GM21786 (cell line): ENCODE measurements at regions not wholly inside any gene's neighbourhood (a gene's known extent, or its start where the extent isn't known, plus 50 kb on each side); places are given as distances from the start of the nearest gene placed in this dataset.

Experiments
- ATAC-seq: cut with Tn5 transposase; IDR thresholded peaks from one replicate; pipeline ENCODE4 v1.9.1; 2021; ENCODE audit not compliant: unreplicated experiment

DNA sequence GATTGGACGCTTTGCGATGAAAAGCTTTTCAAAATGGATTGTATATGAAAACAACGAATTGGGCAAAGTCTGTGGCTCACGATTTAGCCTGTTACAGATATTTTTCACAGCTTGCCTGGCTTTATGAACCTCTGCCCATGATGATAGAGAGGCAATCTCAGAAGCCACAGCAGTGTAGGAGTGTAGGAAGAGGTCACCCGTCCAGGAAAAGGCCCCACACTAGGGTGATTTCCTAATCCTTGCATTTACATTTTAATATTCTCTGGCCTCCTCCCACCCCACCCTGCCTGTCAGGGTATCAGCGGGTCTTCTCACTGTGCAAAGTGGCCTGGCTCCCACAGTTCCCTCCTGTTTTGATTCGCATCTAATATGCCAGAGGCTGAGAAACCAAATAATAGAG is 81.8 kb upstream of the FOXN3 start:
- ATAC-seq, result no peak

DNA sequence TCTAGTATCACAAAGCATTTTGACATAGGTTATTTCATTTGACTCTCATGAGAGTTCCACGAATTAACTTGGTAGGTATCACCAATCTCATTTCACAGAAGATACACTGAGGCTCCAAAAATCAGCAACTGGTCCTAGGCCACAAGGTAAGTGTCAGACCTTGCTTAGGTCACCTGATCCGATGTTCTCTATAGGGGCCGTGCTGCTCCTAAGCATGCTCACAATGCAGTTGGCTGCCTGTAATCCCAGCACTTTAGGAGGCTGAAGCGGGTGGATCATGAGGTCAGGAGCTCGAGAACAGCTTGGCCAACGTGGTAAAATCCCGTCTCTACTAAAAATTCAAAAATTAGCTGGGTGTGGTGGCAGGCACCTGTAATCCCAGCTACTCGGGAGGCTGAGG is 78.7 kb upstream of the FOXN3 start:
- no peak for ATAC-seq

DNA sequence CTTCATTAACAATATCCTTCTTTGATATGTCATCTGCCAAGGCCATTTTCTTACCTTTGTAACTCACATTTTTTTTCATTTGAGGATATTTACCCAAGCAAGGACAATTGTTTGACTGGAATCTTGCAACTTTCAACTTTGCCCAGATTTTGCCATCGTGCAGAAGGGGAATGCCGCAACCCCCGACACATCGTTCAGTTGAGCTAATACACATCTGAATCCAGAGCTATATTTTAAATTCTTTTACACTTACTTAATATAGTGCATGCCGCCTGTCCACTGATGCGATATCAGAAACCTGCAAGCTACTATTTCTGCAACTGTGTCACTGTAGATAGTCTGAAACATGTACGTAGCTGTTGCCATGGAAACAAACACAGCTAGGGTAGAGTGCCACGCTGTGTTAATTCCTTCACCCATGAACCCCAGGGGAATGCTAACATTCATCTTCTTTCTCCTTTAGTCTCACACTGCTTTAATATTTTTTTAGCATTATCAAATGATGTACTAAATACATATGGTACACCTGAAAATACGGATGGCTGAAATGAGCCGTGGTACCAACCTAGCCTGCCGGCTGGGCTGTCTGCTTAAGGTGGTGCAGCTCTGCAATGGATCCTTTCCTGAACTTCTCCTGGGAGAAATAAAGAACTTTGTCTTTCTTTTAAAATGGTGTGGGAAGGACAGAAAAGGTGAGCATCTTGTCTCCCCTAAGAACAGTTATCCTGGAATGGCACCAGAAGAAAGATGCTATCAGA is 77.0 kb upstream of the FOXN3 start:
- ATAC-seq, result peak; percentile 98

DNA sequence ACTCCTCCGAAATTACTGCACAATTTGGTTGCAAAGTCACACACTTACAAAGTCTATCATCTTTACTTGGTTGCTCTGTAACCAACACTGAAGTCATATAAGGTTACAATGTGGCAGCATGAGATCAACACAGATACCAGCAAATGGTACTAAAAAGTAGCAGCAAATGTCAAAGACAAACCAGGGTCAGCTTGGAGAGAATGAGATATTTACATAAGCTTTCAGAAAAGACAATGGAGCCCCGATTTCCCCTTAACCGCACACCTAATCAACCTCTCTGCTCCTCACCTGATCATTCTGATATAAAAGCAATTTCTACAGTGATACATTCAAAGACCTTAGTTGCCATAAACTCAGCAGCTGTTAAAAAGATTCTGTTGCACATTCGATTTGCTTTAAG is 76.4 kb upstream of the FOXN3 start:
- ATAC-seq, result no peak

DNA sequence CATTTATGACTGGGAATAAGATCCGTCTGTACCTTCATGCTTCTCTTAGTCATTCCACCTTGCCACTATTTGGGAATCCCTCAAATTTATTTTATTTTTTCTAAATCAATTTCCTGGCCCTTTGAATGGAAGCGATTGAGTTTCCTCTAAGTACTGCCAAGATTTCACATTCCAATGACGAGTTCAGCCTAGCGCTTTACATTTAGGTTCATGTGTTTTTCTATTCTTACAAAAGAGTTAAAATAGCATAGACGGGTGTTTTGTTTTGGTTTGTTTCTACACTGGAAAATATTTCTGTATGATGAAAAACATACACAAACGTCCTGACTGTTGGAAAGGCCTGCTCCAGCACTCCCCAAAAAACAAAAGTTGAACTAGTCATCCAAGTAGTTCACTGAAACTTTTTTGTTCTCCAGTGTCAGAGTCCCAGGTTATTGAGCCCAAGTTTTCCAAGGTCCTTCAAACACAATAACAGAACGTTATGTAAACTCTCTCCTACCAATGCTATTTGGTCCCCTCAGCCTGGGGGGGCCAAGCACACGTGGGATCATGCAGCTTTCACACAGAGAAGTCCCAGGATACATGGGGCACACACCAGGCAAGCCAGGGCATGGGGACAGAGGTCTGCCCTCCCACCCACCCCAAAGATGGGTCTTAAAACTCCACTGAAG is 74.8 kb upstream of the FOXN3 start:
- no peak for ATAC-seq

DNA sequence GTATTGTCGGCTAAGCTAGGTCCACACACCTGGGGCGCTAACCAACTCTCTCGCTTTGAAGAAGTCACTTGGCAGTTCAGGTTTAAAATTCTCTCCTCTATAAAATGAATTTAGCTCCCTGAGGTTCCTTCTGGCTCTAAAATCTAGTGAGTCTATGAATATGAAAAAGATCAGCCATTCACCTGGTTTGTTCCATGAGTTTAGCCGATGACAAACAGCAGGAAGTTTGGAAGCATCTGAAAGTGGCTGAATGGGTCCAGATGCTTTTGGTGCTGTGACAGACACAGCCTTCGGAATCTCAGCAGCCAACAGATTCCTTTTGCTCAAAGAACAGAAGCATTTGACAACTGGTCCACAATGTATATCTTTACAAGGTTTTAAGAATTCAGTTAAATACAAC is 73.4 kb upstream of the FOXN3 start:
- ATAC-seq, result no peak

DNA sequence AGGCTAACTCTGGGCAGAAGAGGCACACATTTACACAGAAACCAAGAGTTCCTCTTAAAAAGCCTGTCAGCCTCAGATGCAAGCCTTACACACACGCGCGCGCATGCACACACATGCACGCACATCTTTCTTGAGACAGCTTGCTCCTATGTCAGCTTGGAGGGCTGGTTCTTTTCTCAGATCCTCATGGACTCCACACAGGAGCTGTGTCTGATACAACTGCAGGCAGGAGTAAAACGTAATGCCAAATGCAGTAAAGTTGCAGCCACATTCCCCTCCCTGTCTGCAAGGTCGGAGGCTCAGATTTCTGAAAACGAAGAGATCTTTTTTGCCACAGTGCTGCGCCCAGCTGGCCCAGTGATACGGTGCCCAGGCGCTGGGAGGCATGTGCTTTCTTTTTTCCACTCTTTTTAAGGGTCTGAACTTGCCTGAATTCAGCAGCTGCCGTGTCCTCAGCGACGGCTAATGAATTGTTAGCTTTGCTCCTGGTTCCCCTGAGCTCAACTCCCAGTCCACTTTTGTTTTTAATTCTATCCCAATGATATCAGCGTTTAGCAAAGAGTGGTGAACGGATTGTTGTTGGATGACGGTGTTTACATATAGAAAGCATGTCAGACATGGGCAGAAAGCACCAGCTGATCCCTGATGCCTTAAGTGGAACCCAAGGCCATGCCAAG is 72.9 kb upstream of the FOXN3 start:
- ATAC-seq, result no peak

DNA sequence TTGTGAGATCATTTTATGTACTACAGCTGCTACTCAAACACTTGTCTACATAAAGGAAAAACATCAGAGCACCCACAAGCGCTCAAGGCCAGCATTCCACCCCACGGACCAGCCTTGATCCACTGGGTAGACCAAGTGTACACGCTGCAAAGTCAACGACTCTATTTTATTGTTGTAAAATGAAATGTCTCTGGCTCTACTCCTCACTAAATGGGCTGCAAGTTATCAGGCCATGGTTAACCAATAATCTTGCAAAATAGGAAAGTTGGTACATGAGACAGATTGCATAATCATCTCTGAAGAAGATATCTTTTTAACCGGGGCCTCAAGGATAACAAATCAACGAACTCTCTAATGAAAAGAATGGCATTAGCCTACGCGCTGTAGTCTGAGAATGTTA is 69.9 kb upstream of the FOXN3 start:
- ATAC-seq, result no peak

DNA sequence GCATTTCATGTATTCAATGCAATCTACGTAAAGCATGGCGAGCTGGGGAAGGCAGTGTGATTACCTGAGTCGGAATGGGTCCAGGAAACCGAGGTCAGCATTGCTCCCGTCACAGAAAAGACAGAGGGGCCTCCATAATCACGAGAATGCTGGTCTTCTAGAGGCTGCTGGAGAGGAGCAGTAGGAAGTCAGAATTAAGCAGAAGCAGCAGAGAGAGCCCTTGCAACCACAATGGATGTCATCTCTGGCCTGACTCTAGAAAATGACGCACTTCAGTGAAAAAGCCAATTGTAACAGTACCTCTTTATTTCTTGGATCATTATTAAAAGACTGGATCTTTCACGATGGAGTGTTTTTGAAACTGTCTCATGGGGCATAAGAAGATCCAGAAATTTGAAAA is 69.5 kb upstream of the FOXN3 start:
- ATAC-seq, result no peak

DNA sequence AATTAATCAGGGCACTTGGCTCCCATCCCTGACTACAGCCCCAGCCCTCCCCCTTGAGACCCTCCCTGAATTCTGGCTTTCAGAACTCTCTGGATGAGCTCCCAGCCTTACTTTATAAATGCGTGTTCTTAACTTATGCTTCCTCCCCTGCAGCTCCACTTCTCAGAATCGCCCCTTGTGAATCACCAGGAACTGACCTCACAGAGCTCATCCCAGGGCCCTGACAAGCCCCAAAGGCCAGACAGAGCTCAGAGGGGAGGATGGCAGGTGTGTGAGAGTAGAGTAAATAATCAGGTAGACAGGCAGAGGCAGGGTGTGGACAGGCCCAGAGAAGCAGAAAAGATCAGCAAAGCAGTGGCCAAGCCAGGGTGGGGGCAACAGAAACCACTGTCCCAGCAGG is 68.2 kb upstream of the FOXN3 start:
- no peak for ATAC-seq

DNA sequence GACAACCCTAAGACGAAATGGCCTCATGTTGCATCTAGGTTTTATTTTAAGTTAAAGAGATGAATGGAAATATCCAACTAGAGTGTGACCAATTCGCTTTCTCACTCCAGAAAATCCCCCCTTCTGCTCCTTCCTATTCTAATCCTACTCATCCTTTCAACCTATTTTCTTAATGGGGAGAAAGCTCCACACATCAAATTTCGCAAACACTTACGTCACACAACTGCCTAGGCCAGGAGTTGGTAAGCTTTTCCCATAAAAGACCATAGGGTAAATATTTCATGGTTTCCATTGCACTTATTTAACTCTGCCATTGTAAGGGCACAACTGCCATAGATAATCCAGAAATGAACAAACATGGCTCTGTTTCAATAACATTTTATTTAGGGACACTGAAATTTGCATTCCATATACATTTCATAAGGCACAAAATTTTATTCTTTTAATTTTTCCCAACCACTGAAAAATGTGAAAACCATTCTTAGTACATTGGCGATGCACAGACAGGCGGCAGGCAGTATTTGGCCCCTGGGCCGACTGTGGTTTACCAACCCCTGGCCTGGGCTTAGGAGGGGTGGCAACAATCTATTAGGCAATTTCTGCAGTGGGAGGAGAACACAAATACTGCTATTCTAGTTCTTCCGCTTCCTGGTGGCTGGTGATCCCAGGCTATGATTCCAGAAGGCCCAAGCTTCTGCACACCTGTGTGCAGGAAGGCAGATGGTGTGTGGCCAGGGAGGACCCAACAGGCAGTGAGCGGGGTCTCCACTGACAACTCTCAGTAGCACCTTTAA is 67.2 kb upstream of the FOXN3 start:
- ATAC-seq, result no peak

DNA sequence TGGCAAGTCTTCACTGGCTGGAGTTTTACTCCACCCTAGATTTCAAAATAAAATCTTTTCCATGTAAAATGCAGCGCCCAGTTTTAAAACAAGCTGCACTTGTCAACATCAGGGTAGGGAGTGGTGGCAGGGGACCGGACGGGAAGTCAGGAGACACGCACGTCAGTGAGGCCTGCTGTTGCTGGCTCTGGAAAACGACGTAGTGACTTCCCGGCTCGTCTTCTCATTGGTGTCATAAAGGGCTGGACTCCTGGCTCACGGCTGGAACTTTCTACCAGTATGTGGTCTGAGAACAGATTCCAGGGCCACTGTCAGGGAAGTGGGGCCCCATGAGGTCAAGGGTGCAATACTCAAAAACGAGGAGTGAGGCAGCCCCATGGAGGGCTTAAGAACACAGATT is 64.2 kb upstream of the FOXN3 start:
- ATAC-seq, result no peak

DNA sequence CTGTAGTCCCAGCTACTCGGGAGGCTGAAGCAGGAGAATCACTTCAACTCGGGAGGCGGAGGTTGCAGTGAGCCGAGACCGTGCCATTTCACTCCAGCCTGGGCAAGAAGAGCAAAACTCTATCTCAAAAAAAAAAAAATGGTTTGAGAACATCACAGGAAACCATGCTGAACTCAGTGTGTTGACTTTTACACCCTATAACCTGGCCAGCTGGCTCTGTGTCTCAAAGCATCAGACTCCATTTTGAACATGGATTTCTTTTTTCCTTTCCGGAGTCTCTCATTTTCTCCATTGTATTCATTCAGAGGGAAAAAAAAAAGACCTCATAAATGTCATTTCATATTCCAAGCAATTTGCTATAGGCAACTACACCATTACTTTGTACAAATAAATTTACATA is 63.2 kb upstream of the FOXN3 start:
- ATAC-seq, result no peak

DNA sequence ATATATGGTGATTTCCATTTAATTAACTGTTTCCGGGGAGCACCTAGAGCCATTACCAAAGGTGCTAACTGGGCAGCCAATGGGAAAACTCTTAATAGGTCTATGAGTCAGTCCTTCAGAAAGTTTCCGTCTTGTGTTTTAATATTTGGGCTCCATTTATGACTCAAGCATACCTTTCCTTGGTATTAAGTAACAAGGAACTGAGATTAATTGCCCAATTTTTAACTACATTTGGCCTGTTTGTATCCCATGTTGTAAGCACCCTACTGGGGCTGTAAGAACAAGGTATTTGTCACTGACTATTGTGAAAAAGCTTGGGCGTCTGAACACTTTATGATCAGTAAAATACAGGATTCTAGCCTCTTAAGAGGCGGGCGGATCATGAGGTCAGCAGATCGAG is 62.8 kb upstream of the FOXN3 start:
- ATAC-seq, result no peak

DNA sequence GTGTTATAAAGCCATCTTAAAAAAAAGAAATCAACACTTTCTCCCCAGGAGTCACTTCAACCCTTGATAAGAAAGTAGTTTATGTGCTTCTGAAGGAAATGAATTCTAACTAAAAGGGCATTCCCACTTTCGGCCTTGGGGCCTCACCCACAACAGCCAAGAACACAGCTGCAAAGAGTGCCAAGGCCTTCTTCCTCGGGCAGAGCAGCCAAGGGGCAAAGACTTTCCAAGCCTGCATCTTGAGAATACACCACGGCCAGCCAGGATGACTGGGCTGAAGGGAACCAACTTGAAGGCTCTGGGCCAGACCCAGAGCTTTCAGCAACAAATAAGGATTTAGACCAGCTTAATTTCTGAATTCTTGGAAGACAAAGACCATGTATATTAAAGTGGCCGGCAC is 60.4 kb upstream of the FOXN3 start:
- no peak for ATAC-seq

DNA sequence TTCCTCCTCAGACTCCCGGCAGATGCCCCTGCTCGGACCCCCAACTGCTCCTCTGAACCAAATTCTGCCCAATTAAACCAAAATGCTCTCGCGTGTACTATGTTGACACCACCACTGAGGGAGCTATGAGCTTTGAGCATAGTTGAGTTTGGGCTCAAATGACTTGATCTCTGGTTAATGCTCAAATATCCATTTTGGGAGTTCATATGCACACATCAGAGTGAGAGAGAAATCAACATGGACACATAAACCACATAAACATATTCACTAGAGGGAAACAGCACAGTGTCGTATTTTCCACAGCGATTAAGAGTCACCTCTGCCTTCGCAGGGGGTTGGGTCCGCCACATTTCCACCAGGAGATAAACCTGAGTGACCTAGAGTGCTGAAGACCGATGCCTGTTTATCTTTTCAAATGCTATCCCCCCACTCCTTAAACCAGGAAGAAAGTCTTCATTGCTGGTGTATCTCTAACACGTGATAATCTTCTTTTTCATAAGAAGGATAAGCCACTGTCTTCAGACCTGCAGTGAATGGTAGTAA is 59.4 kb upstream of the FOXN3 start:
- ATAC-seq, result no peak

DNA sequence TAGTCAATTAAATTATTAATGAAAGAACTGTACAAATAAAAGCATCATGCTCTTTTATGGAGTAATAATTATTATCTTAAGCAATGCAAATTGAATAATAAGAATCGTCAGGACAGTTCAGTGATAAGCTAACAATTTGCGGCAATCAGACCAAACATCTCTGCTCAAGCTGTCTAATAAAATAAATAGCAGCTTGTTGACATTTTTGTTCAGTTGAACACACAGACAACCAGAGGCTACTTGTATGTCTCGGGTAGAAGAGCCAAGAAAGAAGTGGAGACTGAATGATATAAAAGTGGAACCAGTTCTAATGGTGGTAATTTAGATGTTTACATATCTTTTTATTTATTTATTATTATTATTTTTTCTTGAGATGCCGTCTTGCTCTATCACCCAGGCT is 57.4 kb upstream of the FOXN3 start:
- ATAC-seq, result no peak

DNA sequence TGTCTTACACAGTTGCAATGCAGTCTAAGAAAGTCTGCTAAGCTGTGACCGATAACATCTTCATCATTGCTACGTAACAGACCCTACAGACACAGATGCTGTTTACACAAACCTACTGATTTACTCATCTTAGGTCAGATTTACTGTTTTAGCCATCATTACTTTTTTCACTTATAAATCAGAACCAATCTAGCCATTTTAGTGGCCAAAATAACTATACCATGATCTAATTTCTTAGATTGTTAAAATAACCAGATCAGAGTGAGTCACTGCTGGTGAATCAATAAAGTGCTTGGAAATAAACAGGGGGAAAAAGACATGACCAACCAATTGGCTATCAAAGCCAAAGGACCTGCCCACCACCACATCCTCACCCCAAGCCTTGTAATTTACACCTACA is 57.0 kb upstream of the FOXN3 start:
- no peak for ATAC-seq

DNA sequence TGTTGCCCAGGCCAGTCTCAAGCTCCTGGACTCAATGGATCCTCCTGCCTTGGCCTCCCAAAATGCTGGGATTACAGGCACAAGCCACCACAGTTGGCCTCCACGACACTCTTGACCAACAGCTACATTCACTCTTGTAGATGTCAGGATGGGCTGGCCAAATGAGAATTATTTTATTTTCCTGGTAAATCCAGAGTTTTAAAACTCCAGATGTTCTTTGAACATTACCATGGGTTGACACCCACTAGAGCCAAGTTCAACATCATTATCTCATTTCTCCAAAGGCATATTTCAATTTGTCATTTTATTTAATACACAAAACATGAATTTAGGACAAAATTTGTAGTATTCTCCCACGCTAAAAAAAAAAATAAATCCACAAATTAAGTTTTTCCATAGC is 56.5 kb upstream of the FOXN3 start:
- no peak for ATAC-seq

DNA sequence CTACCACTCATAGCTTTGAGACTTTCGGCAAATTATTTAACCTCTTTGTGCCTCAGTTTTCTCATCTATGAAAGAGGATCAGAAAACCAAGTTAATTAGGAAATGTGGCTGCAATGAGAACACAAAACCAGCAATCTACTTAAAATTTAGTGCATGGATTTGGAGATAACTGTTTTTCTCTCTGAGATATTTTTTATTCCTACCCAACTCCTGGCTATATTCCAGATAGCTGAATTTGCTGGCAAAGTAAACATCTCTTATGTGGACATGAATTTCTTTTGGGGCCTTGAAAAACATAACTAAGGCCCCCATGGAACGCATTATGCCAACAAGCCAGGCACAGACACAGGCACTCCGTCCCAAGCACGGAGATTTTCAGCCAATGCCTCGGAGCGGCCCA is 53.4 kb upstream of the FOXN3 start:
- no peak for ATAC-seq
